Ishikawa (cell line): ENCODE measurements at regions not wholly inside any gene's neighbourhood (a gene's known extent, or its start where the extent isn't known, plus 50 kb on each side); places are given as distances from the start of the nearest gene placed in this dataset.

Experiments used
- CREB1 ChIP-seq: IDR thresholded peaks from 2 replicates; pipeline ENCODE4 v1.6.1; 2012; ENCODE audit warnings: low read depth
- EGR1 ChIP-seq: IDR thresholded peaks from 2 replicates; pipeline ENCODE4 v1.6.1; 2012
- EP300 ChIP-seq: IDR thresholded peaks from 2 replicates; pipeline ENCODE4 v1.6.1; 2012; ENCODE audit warnings: borderline replicate concordance
- FOXM1 ChIP-seq: IDR thresholded peaks from 2 replicates; pipeline ENCODE4 v1.6.1; 2012; ENCODE audit warnings: low read depth, borderline replicate concordance
- MAX ChIP-seq: IDR thresholded peaks from 2 replicates; pipeline ENCODE4 v1.6.1; 2012
- NFIC ChIP-seq: IDR thresholded peaks from 2 replicates; pipeline ENCODE4 v1.6.1; 2012
- RAD21 ChIP-seq: IDR thresholded peaks from 2 replicates; pipeline ENCODE4 v1.6.1; 2012; ENCODE audit warnings: low read depth
- REST ChIP-seq: IDR thresholded peaks from 2 replicates; pipeline ENCODE4 v1.6.1; 2012; ENCODE audit warnings: low read depth, mild to moderate bottlenecking
- TAF1 ChIP-seq: IDR thresholded peaks from 2 replicates; pipeline ENCODE4 v1.6.1; 2012; ENCODE audit warnings: low read depth, mild to moderate bottlenecking
- TCF12 ChIP-seq: IDR thresholded peaks from 2 replicates; pipeline ENCODE4 v1.6.1; 2012; ENCODE audit warnings: low read depth
- TEAD4 ChIP-seq: IDR thresholded peaks from 2 replicates; pipeline ENCODE4 v1.6.1; 2012
- USF1 ChIP-seq: IDR thresholded peaks from 2 replicates; pipeline ENCODE4 v1.6.1; 2012
- YY1 ChIP-seq: IDR thresholded peaks from 2 replicates; pipeline ENCODE4 v1.6.1; 2012; ENCODE audit warnings: low read depth
- ZBTB7A ChIP-seq: IDR thresholded peaks from 2 replicates; pipeline ENCODE4 v1.6.1; 2012; ENCODE audit warnings: low read depth

- TF ChIP-seq CREB1 = no peak
- no peak for TF ChIP-seq MAX
- no peak for TF ChIP-seq EP300
- no peak for TF ChIP-seq TCF12
- no peak for TF ChIP-seq NFIC
- no peak for TF ChIP-seq REST
- no peak for TF ChIP-seq USF1
- TF ChIP-seq YY1 = no peak
Observed at GRCh38 chr2:38223256-38223655, 147.3 kb upstream of the CYP1B1 start.

- no peak for TF ChIP-seq EGR1
- TF ChIP-seq CREB1 = no peak
- no peak for TF ChIP-seq TEAD4
- TF ChIP-seq RAD21 = no peak
- no peak for TF ChIP-seq YY1
- TF ChIP-seq EP300 = no peak
- no peak for TF ChIP-seq MAX
- no peak for TF ChIP-seq TCF12
- TF ChIP-seq FOXM1 = no peak
- TF ChIP-seq USF1 = no peak
- no peak for TF ChIP-seq ZBTB7A
- TF ChIP-seq TAF1 = no peak
- no peak for TF ChIP-seq REST
- TF ChIP-seq NFIC = no peak
Observed at GRCh38 chr2:38220164-38220563, 144.2 kb upstream of the CYP1B1 start.

- TF ChIP-seq YY1 = no peak
- TF ChIP-seq NFIC = no peak
- no peak for TF ChIP-seq TAF1
- TF ChIP-seq TCF12 = no peak
- TF ChIP-seq REST = no peak
Observed at GRCh38 chr2:38218995-38219394, 143.0 kb upstream of the CYP1B1 start.

- TF ChIP-seq EP300 (no peak), RAD21 (no peak), REST (no peak)
Observed at GRCh38 chr2:38218591-38218991, 142.6 kb upstream of the CYP1B1 start.
